Natural killer cell (primary cell): ENCODE measurements at regions not wholly inside any gene's neighbourhood (a gene's known extent, or its start where the extent isn't known, plus 50 kb on each side); places are given as distances from the start of the nearest gene placed in this dataset.

Experiments
- ATAC-seq, 3 donors: fragments of 150-1000 bp in 2 of 3; fragments of 200-7000 bp in 1 of 3; cut with Tn5 transposase; 1 replicate in 1 of 3; 2 replicates in 2 of 3; pipeline ENCODE4 v1.10.0; 2021; ENCODE audit warnings: mild to moderate bottlenecking in 2 of 3, moderate library complexity in 2 of 3
- DNase-seq, 2 donors: peaks; one replicate each; pipeline versions ENCODE4 v3.0.0 to v3.0.0-alpha.2; 2013 to 2021; ENCODE audit warnings: mixed read lengths in 1 of 2
- H3K27ac ChIP-seq: one replicate; pipeline ENCODE4 v1.5.1; 2013; ENCODE audit warnings: mild to moderate bottlenecking, low read length
- H3K27me3 ChIP-seq: one replicate; pipeline ENCODE4 v1.6.1; 2013; ENCODE audit warnings: low read length; ENCODE audit not compliant: control insufficient read depth, insufficient read depth
- H3K36me3 ChIP-seq: one replicate; pipeline ENCODE4 v1.6.1; 2013; ENCODE audit warnings: low read length; ENCODE audit not compliant: control insufficient read depth, insufficient read depth
- H3K4me1 ChIP-seq: one replicate; pipeline ENCODE4 v1.6.1; 2013; ENCODE audit warnings: low read length; ENCODE audit not compliant: control insufficient read depth, insufficient read depth
- H3K4me3 ChIP-seq: one replicate; pipeline ENCODE4 v1.5.1; 2013; ENCODE audit warnings: low read length
- H3K9me3 ChIP-seq: one replicate; pipeline ENCODE4 v1.6.1; 2013; ENCODE audit warnings: low read length; ENCODE audit not compliant: control insufficient read depth, insufficient read depth
- H3K27ac Mint-ChIP-seq, 2 donors: one replicate each; pipeline ENCODE4 v1.8.0; 2022; ENCODE audit warnings: mild to moderate bottlenecking in 2 of 2, mixed read lengths in 2 of 2, moderate library complexity in 1 of 2
- H3K27me3 Mint-ChIP-seq, 2 donors: one replicate each; pipeline ENCODE4 v1.8.0; 2022; ENCODE audit warnings: low read depth in 2 of 2, mixed read lengths in 2 of 2
- H3K36me3 Mint-ChIP-seq: one replicate; pipeline ENCODE4 v1.8.0; 2022; ENCODE audit warnings: mixed read lengths
- H3K4me1 Mint-ChIP-seq, 2 donors: one replicate each; pipeline ENCODE4 v1.8.0; 2022; ENCODE audit warnings: mixed read lengths in 2 of 2
- H3K4me3 Mint-ChIP-seq: one replicate; pipeline ENCODE4 v1.8.0; 2022; ENCODE audit warnings: mild to moderate bottlenecking, moderate library complexity, mixed read lengths
- H3K9me3 Mint-ChIP-seq, 2 donors: one replicate each; pipeline ENCODE4 v1.8.0; 2022; ENCODE audit warnings: mixed read lengths in 2 of 2
- WGBS: methylation state at CpG from one replicate; pipeline ENCODE4 v1.1.7; 2013; ENCODE audit warnings: missing lambda C conversion rate; ENCODE audit not compliant: insufficient coverage; 5-methylcytosine and 5-hydroxymethylcytosine counted together
- intact Hi-C: fragments of 100-400 bp; cut with micrococcal nuclease; formaldehyde crosslinking; loops from one replicate; pipeline ENCODE4 v1.14.2; 2022
- TF ChIP-seq, protein P1 (sequence below): fragments of 200-600 bp; IDR thresholded peaks from one replicate; pipeline ENCODE4 v1.8.0; 2022; ENCODE audit warnings: antibody characterized with exemption

DNA sequence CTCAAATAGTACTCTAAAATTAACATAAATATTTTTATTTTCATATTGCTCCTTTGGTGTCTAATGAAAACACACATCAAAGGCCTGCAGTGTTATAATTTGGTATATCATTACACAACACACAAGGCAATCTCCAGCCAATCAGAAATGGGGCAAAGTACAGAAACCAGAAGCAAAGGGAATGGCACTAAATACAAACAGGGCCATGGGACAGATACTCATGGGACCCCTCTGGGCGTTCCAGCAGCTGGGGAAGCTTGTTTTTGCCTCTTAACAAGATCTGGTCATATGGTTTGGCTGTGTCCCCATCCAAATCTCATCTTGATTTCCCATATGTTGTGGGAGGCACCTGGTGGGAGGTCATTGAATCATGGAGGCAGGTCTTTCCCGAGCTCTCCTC is 551.8 kb upstream of the NRP1 start:
- Histone ChIP-seq H3K4me3 (no peak overlapping the region), H3K4me1 (no peaks in the 10 kb centered on the region), H3K9me3 (no peaks in the 10 kb centered on the region), H3K27me3 (no peaks in the 10 kb centered on the region), H3K27ac (no peak overlapping the region), H3K36me3 (no peaks in the 10 kb centered on the region)
- H3K27me3 Mint-ChIP-seq: peaks cover 13 to 27% of the 10 kb centered on the region in 2 donors
- ATAC-seq: no peak
- no peak for DNase-seq
- no peak overlapping the region for H3K27ac Mint-ChIP-seq
- 54% methylated on average over 1 of the region's 2 CpGs for WGBS
- no peak overlapping the region for H3K4me3 Mint-ChIP-seq
- no peaks in the 10 kb centered on the region for H3K36me3 Mint-ChIP-seq
- intact Hi-C loops: no loop called here
- TF ChIP-seq, protein P1, sequence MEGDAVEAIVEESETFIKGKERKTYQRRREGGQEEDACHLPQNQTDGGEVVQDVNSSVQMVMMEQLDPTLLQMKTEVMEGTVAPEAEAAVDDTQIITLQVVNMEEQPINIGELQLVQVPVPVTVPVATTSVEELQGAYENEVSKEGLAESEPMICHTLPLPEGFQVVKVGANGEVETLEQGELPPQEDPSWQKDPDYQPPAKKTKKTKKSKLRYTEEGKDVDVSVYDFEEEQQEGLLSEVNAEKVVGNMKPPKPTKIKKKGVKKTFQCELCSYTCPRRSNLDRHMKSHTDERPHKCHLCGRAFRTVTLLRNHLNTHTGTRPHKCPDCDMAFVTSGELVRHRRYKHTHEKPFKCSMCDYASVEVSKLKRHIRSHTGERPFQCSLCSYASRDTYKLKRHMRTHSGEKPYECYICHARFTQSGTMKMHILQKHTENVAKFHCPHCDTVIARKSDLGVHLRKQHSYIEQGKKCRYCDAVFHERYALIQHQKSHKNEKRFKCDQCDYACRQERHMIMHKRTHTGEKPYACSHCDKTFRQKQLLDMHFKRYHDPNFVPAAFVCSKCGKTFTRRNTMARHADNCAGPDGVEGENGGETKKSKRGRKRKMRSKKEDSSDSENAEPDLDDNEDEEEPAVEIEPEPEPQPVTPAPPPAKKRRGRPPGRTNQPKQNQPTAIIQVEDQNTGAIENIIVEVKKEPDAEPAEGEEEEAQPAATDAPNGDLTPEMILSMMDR: no peak
- no peaks in the 10 kb centered on the region for H3K4me1 Mint-ChIP-seq
- H3K9me3 Mint-ChIP-seq: no peaks in the 10 kb centered on the region

GRCh38 chr10:33884604-33885003 is 550.1 kb upstream of the NRP1 start:
- TF ChIP-seq, protein P1: no peak
- Mint-ChIP-seq H3K9me3 (peaks cover 0 to 2% of the 10 kb centered on the region in 2 donors), H3K36me3 (no peaks in the 10 kb centered on the region), H3K4me1 (no peaks in the 10 kb centered on the region), H3K4me3 (no peak overlapping the region), H3K27ac (no peak overlapping the region), H3K27me3 (peaks cover 15 to 33% of the 10 kb centered on the region in 2 donors)
- 22% methylated on average over 1 of the region's 2 CpGs for WGBS
- H3K27me3 ChIP-seq: no peaks in the 10 kb centered on the region
- ATAC-seq (no peak), DNase-seq (no peak)
- no peaks in the 10 kb centered on the region for H3K4me1 ChIP-seq
- H3K36me3 ChIP-seq: no peaks in the 10 kb centered on the region
- intact Hi-C loops: no loop called here
- H3K27ac ChIP-seq: no peak overlapping the region
- no peaks in the 10 kb centered on the region for H3K9me3 ChIP-seq
- no peak overlapping the region for H3K4me3 ChIP-seq

DNA sequence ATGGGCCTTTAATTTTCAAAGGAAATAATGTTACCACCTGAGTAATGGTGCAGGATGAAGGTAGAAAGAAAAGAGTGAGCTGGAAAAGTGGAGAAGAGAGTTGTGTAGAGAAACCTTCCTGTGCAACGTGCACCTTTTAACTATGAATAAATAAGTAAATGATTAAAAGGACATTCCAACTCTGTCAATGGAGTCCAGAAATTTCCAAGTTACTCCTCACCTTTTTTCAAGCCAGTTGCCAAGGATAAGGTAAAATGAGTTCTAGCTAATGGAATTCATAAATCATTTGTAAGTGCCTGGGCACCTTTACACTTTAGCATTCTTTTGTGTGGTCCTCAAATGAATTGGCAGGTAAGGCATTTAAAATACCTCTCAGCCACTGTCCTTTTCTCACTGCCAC is 549.4 kb upstream of the NRP1 start:
- Mint-ChIP-seq H3K4me3 (no peak overlapping the region), H3K36me3 (no peaks in the 10 kb centered on the region), H3K9me3 (peaks cover 0 to 2% of the 10 kb centered on the region in 2 donors), H3K4me1 (no peaks in the 10 kb centered on the region), H3K27ac (no peak overlapping the region), H3K27me3 (peaks cover 13 to 35% of the 10 kb centered on the region in 2 donors)
- Histone ChIP-seq H3K27me3 (no peaks in the 10 kb centered on the region), H3K27ac (no peak overlapping the region), H3K36me3 (no peaks in the 10 kb centered on the region), H3K4me3 (no peak overlapping the region), H3K4me1 (no peaks in the 10 kb centered on the region), H3K9me3 (no peaks in the 10 kb centered on the region)
- no peak for ATAC-seq
- no peak for DNase-seq
- no CpG with 5 or more reads among the region's 1 CpG for WGBS
- TF ChIP-seq, protein P1: no peak
- intact Hi-C loops: no loop called here

- no peak overlapping the region for H3K4me3 ChIP-seq
- no peaks in the 10 kb centered on the region for H3K4me1 ChIP-seq
- Mint-ChIP-seq H3K4me3 (no peak overlapping the region), H3K4me1 (no peaks in the 10 kb centered on the region), H3K9me3 (peaks cover 0 to 2% of the 10 kb centered on the region in 2 donors), H3K27ac (no peak overlapping the region), H3K36me3 (no peaks in the 10 kb centered on the region), H3K27me3 (peaks cover 13 to 37% of the 10 kb centered on the region in 2 donors)
- no peak for ATAC-seq
- intact Hi-C loops: no loop called here
- DNase-seq: no peak
- no peaks in the 10 kb centered on the region for H3K27me3 ChIP-seq
- WGBS: no CpG with 5 or more reads among the region's 1 CpG
- TF ChIP-seq, protein P1: no peak
- H3K27ac ChIP-seq: no peak overlapping the region
- H3K36me3 ChIP-seq: no peaks in the 10 kb centered on the region
- no peaks in the 10 kb centered on the region for H3K9me3 ChIP-seq
Observed at GRCh38 chr10:33882996-33883395, 548.5 kb upstream of the NRP1 start.
